HG02798 (cell line): ENCODE measurements at regions not wholly inside any gene's neighbourhood (a gene's known extent, or its start where the extent isn't known, plus 50 kb on each side); places are given as distances from the start of the nearest gene placed in this dataset.

Experiments
- ATAC-seq: cut with Tn5 transposase; IDR thresholded peaks from one replicate; pipeline ENCODE4 v1.9.1; 2021; ENCODE audit warnings: mild to moderate bottlenecking; ENCODE audit not compliant: unreplicated experiment, poor library complexity

GRCh38 chr6:105824732-105825131, 261.4 kb upstream of the PRDM1 start:
- ATAC-seq: no peak

DNA sequence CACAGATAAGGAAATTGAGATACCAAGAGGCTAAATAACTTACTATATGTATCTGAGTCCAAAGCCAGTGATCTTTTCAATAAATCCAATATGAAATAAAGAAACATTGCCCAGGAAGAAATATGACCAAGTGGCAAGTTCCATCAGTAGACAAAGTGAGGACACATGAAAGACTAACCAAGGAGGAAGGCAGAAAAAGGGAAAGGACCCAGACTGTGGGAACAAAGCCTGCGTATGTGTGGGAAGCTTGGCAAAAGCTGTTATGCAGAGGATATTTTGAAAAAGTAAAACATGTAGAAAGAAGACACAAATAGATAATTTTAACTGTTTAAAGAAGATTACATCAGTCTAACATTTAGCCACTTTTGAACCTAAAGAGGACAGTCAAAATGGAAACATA, 264.4 kb upstream of the PRDM1 start:
- no peak for ATAC-seq

GRCh38 chr6:105821027-105821426, 265.1 kb upstream of the PRDM1 start:
- ATAC-seq: peak; percentile 39

DNA sequence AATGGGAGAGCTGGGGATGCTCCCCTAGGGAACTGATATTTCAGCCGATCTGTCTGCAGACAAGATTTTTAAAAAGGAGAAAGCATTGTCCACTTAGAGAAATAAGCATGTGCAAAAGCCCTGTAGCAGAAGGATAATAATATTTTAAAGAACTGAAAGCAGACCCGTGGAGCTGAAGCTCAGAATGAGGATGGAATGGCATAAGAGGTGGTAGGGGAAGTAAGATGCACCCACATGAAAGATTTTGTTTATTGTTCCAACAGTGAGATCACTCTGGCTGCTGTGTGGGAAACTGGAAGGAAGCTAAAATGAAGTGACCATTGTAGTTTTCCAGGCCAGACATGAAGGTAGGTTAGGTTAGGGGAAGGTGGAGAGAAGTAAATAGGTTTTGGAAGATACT, 266.4 kb upstream of the PRDM1 start:
- no peak for ATAC-seq

- ATAC-seq: no peak
Observed at GRCh38 chr6:105818505-105818904, 267.6 kb upstream of the PRDM1 start.

DNA sequence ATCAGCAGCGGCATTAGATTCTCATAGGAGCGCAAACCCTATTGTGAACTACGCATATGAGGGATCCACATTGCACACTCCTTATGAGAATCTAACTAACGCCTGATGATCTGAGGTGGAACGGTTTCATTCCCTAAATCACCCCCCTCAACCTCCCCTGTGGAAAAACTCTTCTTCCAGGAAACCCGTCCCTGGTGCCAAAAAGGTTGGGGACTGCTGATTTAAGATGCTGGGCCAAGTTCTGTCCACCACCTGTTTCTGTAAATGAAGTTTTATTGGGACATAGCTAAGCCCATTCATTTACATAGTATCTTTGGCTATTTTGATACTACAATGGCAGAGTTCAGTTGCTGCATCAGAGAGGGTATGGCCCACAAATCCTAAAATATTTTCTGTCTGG, 268.2 kb upstream of the PRDM1 start:
- no peak for ATAC-seq

DNA sequence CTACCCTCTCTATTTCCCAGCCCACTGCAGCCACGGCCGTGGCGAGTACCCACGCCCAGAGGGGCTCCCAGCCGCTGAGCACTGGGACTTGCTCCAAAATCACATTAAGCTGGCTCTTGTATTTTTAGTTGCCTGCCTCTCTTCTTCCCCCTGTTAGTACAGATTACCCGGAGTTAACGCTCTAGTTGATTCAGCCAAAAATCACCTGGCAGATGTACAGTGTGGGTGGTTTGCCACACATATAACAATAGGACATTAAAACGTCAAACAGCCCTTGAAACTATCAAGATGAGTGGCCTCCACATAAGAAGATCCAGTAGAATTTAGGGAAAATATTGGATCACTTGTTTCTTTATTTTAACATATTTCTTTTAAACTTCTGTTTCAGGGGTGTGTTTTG, 268.8 kb upstream of the PRDM1 start:
- ATAC-seq: no peak

GRCh38 chr6:105816847-105817246, 269.3 kb upstream of the PRDM1 start:
- ATAC-seq: no peak

GRCh38 chr6:105815661-105816555, 270.2 kb upstream of the PRDM1 start:
- no peak for ATAC-seq

DNA sequence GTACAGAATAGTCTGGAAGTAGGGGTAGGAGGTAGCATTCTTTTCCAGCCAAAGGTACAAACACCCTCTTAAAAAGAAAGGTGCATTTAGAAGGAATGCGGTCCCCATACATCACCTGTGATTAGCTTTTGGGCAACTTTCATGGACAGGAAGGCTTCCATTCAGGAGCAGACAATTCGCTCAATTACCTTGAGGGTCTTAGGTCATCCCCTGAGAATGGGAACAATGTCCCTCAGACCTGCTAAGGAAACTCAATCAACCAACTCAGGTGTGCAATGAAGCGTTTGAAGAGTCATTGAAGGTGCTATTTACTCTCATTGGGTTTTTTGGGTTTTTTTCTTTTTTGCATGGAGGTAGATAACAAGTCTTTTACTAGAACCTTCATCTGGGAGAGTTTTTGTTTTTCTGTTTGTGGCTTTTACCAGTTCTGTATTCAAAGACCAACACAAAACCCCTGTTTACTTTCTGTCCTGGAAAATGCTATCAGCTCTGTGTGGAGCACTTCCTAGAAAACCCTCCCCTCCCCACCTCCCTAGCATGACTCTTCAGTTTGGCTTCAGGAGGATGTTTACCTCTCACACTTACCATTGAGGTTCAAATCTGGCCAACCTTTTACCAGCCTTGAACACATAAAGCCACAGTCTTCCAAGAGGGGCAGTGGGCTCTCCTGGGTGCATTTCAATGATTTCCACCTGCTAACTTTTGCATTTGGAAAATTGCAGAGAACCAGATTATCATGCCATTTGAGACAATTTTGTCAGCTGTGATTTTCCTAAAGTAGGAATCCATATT, 271.2 kb upstream of the PRDM1 start:
- no peak for ATAC-seq

- no peak for ATAC-seq
Observed at GRCh38 chr6:105810922-105811482, 275.1 kb upstream of the PRDM1 start.

- ATAC-seq: peak; percentile 75
Observed at GRCh38 chr6:105810105-105810921, 275.8 kb upstream of the PRDM1 start.

GRCh38 chr6:105808571-105808970, 277.6 kb upstream of the PRDM1 start:
- no peak for ATAC-seq

GRCh38 chr6:105807905-105808304, 278.2 kb upstream of the PRDM1 start:
- no peak for ATAC-seq

- ATAC-seq: no peak
Observed at GRCh38 chr6:105806486-105806920, 279.6 kb upstream of the PRDM1 start.

DNA sequence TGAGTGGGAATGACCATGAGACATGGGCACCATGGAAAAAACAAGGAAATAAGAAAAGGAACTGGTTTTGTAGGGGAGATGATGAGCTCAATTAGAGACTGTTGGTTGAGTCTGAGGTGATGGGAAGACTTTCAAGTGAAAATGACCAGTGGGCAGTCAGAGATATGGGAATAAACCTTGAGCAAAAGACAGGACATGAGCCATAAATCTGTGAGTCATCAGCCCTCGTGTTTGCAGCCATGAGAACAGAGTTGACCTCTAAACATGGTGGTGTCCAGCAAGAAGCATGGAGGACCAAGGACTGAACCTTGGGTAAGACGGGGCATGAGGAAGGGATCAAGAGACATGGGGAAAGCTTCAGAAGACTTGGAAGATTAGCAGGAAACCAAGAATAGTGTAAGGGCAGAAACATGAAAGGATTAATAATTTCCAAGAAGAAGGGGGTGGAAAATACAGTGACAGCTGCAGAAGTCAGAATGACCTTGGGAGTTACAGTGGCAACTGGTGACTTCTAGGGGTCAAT, 280.6 kb upstream of the PRDM1 start:
- no peak for ATAC-seq

GRCh38 chr6:105804424-105804823, 281.7 kb upstream of the PRDM1 start:
- no peak for ATAC-seq

DNA sequence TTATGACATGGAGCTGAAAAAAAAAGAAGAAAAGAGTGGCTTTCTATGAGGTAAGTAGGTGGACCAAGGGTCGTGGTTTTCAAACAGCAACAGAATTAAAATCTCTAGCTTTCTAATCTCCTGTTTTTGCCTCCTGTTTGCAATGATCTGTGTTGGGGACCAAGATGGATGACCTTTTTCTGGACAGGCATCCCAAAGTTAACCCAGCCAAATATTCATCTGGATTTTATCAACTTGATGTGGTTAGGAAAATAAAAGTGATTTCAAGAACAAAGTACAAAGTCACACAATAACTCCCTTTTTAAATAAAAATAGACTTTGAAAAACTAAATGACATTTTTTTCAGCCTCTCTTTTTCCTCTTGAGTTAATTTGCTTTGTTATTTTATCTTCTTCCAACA, 282.1 kb upstream of the PRDM1 start:
- no peak for ATAC-seq

DNA sequence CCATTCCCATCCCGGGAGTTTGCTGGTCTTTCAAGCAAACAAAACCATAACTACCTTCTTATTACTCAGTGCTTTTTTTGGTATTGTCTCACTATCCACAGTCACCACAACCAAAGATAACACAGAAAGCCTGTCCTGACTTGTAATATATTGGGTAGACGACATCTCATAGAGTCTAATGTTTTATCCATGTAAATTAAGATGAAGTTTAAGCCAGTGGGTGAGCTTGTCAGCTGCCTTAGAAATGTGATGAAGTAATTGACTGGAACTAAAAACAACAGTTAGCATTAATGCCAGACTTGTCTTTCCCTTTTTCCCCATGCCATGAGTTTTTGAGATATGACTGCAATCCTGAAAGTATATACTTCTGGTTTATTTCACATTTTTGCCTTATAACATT, 282.7 kb upstream of the PRDM1 start:
- no peak for ATAC-seq

GRCh38 chr6:105802703-105803102, 283.4 kb upstream of the PRDM1 start:
- no peak for ATAC-seq
